ENCODE measurements at regions not wholly inside any gene's neighbourhood (a gene's known extent, or its start where the extent isn't known, plus 50 kb on each side); places are given as distances from the start of the nearest gene placed in this dataset.

GRCh38 chr15:96524676-96525417 lies 194.3 kb downstream of the NR2F2 start (continued):
- TF ChIP-seq ZNF10 (tag by site-specific recombination; IDR thresholded peaks at IDR 0.05) = no peak

GRCh38 chr15:96535148-96535547 lies 204.6 kb downstream of the NR2F2 start:
- ChIA-PET CTCF (interaction anchor here (0.6 kb wide), 1 partner anchor 164 kb away, joined by 3 read pairs; no protein-coding TSS in a partner anchor), POLR2A (no interaction called here)
- H3K36me3 ChIP-seq (ENCODE audit: control insufficient read depth in 2 of 2, insufficient read depth in 1 of 2, low read length in 2 of 2) = no peaks in the 10 kb centered on the region
- no peaks in the 10 kb centered on the region for H3K9me3 ChIP-seq (ENCODE audit: control insufficient read depth, insufficient read depth, low read depth, low read length)
- no peak for TF ChIP-seq ZFP3 (tag by site-specific recombination; IDR thresholded peaks at IDR 0.05; ENCODE audit: low read depth)
- no peak for TF ChIP-seq KLF8 (tag by site-specific recombination; IDR thresholded peaks at IDR 0.05)
- TF ChIP-seq ZFP69B (tag by site-specific recombination; IDR thresholded peaks at IDR 0.05) = no peak
- TF ChIP-seq ZNF211 (tag by site-specific recombination; IDR thresholded peaks at IDR 0.05; ENCODE audit: low read depth) = no peak
- no peak for TF ChIP-seq ZFHX2 (tag by site-specific recombination; conservative IDR thresholded peaks at IDR 0.05)
- no peak for TF ChIP-seq ZNF600 (tag by site-specific recombination; IDR thresholded peaks at IDR 0.05)
- peak; percentile 69 for TF ChIP-seq ZBTB44 (tag by site-specific recombination; IDR thresholded peaks at IDR 0.05)
- no peak for TF ChIP-seq REST (tag by site-specific recombination; IDR thresholded peaks at IDR 0.05)
- no peak for TF ChIP-seq BCL11B (tag by site-specific recombination; IDR thresholded peaks at IDR 0.05; ENCODE audit: low read depth)
- no peak overlapping the region for H3K4me3 ChIP-seq (ENCODE audit: low read depth, low read length)
- H3K27ac ChIP-seq (ENCODE audit: extremely low read depth, low read depth, low read length) = no peak overlapping the region
- H3K4me1 ChIP-seq (ENCODE audit: control insufficient read depth, insufficient read depth, low read length) = no peaks in the 10 kb centered on the region

- CTCF ChIA-PET = interaction anchor here (0.6 kb wide), 1 partner anchor 708 kb away, joined by 5 read pairs; no protein-coding TSS in a partner anchor
- TF ChIP-seq ZNF518A (tag by site-specific recombination; conservative IDR thresholded peaks at IDR 0.05; ENCODE audit: low read depth) (no peak), ZSCAN16 (tag by site-specific recombination; IDR thresholded peaks at IDR 0.05) (no peak), INSM2 (tag by site-specific recombination; IDR thresholded peaks at IDR 0.05) (no peak), HOXC10 (CRISPR knock-in tag; IDR thresholded peaks at IDR 0.05) (no peak), BCL6B (tag by site-specific recombination; IDR thresholded peaks at IDR 0.05) (no peak), ZNF174 (tag by site-specific recombination; IDR thresholded peaks at IDR 0.05) (no peak), HOXA7 (CRISPR knock-in tag; IDR thresholded peaks at IDR 0.05; ENCODE audit: borderline replicate concordance) (no peak), ZBTB48 (tag by site-specific recombination; IDR thresholded peaks at IDR 0.05) (no peak), KLF7 (tag by site-specific recombination; IDR thresholded peaks at IDR 0.05; ENCODE audit: borderline replicate concordance) (no peak)
These were observed 208.0 kb downstream of the NR2F2 start for GRCh38 chr15:96538491-96538890.

More at GRCh38 chr15:96538491-96538890, 208.0 kb downstream of the NR2F2 start:
- H3K4me3 ChIP-seq (ENCODE audit: low read depth, low read length) = no peak overlapping the region
- POLR2A ChIA-PET = no interaction called here
- no peaks in the 10 kb centered on the region for H3K4me1 ChIP-seq (ENCODE audit: control insufficient read depth, insufficient read depth, low read length)
- H3K36me3 ChIP-seq (ENCODE audit: control insufficient read depth in 2 of 2, insufficient read depth in 1 of 2, low read length in 2 of 2) = no peaks in the 10 kb centered on the region
- H3K27ac ChIP-seq (ENCODE audit: extremely low read depth, low read depth, low read length) = no peak overlapping the region
- H3K9me3 ChIP-seq (ENCODE audit: control insufficient read depth, insufficient read depth, low read depth, low read length) = no peaks in the 10 kb centered on the region

All from HEK293 (cell line).